GM12878 (cell line): ENCODE measurements at regions not wholly inside any gene's neighbourhood (a gene's known extent, or its start where the extent isn't known, plus 50 kb on each side); places are given as distances from the start of the nearest gene placed in this dataset.

ENCODE experiments used
- ATAC-seq: fragments of 200-7000 bp; cut with Tn5 transposase; 3 replicates; pipeline ENCODE4 v1.9.1; 2020; ENCODE audit warnings: mild to moderate bottlenecking, moderate library complexity
- BruUV-seq: library from RNA; stranded (reverse); fragments of 400-500 nt; replicated peaks from 2 replicates; lab custom pipeline; 2021; lab: Mats Ljungman, UMichigan
- CTCF ChIA-PET: fragments of 300-600 bp; sonication (Branson Sonifier 250); formaldehyde crosslinking; extraction: SDS; loops from one replicate; lab custom pipeline; 2021; ENCODE audit warnings: inconsistent platforms; lab: Yijun Ruan, JAX
- POLR2A ChIA-PET: fragments of 350-600 bp; formaldehyde crosslinking; extraction: SDS; loops from one replicate; lab custom pipeline; 2021; ENCODE audit warnings: inconsistent platforms; lab: Charles Lee
- RAD21 ChIA-PET: fragments of 300-600 bp; sonication (Branson Sonifier 250); formaldehyde crosslinking; loops from one replicate; lab custom pipeline; 2023; ENCODE audit warnings: antibody characterized with exemption; ENCODE audit not compliant: unreplicated experiment; lab: Charles Lee
- SMC1A ChIA-PET: fragments of 300-600 bp; sonication (Branson Sonifier 250); formaldehyde crosslinking; loops from one replicate; lab custom pipeline; 2023; ENCODE audit not compliant: unreplicated experiment, uncharacterized antibody; lab: Charles Lee
- DNase-seq: peaks from one replicate; pipeline ENCODE4 v3.0.0-alpha.2; 2011; ENCODE audit warnings: low read depth, low spot score
- FAIRE-seq: peaks from 3 replicates; lab custom pipeline; 2011; peaks lifted over from hg19 to GRCh38; lab: Jason Lieb, UNC
- H2AFZ ChIP-seq: 2 replicates; pipeline ENCODE4 v1.6.0; 2011; ENCODE audit warnings: low read depth, low read length, control low read depth; ENCODE audit not compliant: control insufficient read depth
- H3K27ac ChIP-seq: 2 replicates; pipeline ENCODE4 v1.5.1; 2011; ENCODE audit warnings: control low read depth; ENCODE audit not compliant: control insufficient read depth, insufficient read depth
- H3K27me3 ChIP-seq, 2 experiments: replicated peaks in 1 of 2; 2 replicates each; pipeline versions ENCODE4 v1.6.0 to v1.6.1; 2011; ENCODE audit warnings: low read length in 1 of 2; ENCODE audit not compliant: control insufficient read depth in 2 of 2, insufficient read depth in 2 of 2
- H3K36me3 ChIP-seq, 2 experiments: 2 replicates each; pipeline ENCODE4 v1.5.1; 2011; ENCODE audit warnings: low read length in 1 of 2; ENCODE audit not compliant: control insufficient read depth in 2 of 2, insufficient read depth in 2 of 2
- H3K4me1 ChIP-seq: 2 replicates; pipeline ENCODE4 v1.6.1; 2011; ENCODE audit warnings: mild to moderate bottlenecking, low read length, moderate library complexity, mixed read lengths; ENCODE audit not compliant: control insufficient read depth, insufficient read depth
- H3K4me2 ChIP-seq: 2 replicates; pipeline ENCODE4 v1.6.0; 2011; ENCODE audit warnings: control low read depth; ENCODE audit not compliant: control insufficient read depth, insufficient read depth
- H3K4me3 ChIP-seq: fragments of 200-600 bp; sonication (generic); 2 replicates; pipeline ENCODE4 v1.5.1; 2016
- H3K79me2 ChIP-seq: 2 replicates; pipeline ENCODE4 v1.6.0; 2011; ENCODE audit warnings: low read length; ENCODE audit not compliant: control insufficient read depth, insufficient read depth
- H3K9ac ChIP-seq: 2 replicates; pipeline ENCODE4 v1.8.0; 2011; ENCODE audit warnings: low read length, control low read depth, mixed read lengths; ENCODE audit not compliant: control insufficient read depth, insufficient read depth
- H3K9me3 ChIP-seq: replicated peaks from 3 replicates; pipeline ENCODE4 v1.5.1; 2011; ENCODE audit warnings: mild to moderate bottlenecking, low read length; ENCODE audit not compliant: control insufficient read depth, insufficient read depth
- H4K20me1 ChIP-seq: 2 replicates; pipeline ENCODE4 v1.6.0; 2011; ENCODE audit not compliant: control insufficient read depth, insufficient read depth
- BCLAF1 ChIP-seq: fragments of 450-650 bp; IDR thresholded peaks from 2 replicates; pipeline ENCODE4 v1.6.1; 2017; ENCODE audit warnings: antibody characterized with exemption, mild to moderate bottlenecking, moderate library complexity
- BHLHE40 ChIP-seq, 2 experiments: fragments of 450-650 bp in 1 of 2; IDR thresholded peaks; 2 replicates each; pipeline ENCODE4 v1.6.1; 2011 to 2017; ENCODE audit warnings: low read depth in 2 of 2, borderline replicate concordance in 1 of 2, improper control_type of control experiment in 1 of 2, low read length in 1 of 2, mild to moderate bottlenecking in 1 of 2
- EGR1 ChIP-seq, 2 experiments: IDR thresholded peaks; 1 replicate in 1 of 2; 2 replicates in 1 of 2; pipeline ENCODE4 v1.6.1; 2011 to 2012; ENCODE audit warnings: low read depth in 2 of 2, low read length in 2 of 2, borderline replicate concordance in 1 of 2, mild to moderate bottlenecking in 1 of 2, moderate library complexity in 1 of 2
- ETV6 ChIP-seq, 2 experiments: fragments of 450-650 bp in 1 of 2; IDR thresholded peaks in 1 of 2; conservative IDR thresholded peaks in 1 of 2; 2 replicates each; pipeline ENCODE4 v1.6.1; 2014; ENCODE audit warnings: antibody characterized with exemption in 1 of 2, borderline replicate concordance in 1 of 2, low read depth in 1 of 2, mild to moderate bottlenecking in 1 of 2, moderate library complexity in 1 of 2
- GABPA ChIP-seq: IDR thresholded peaks from 2 replicates; pipeline ENCODE4 v1.6.1; 2014; ENCODE audit warnings: antibody characterized with exemption, low read depth, mild to moderate bottlenecking, inconsistent platforms
- IKZF2 ChIP-seq, 2 experiments: fragments of 450-650 bp; IDR thresholded peaks; 2 replicates each; pipeline ENCODE4 v1.6.1; 2017; ENCODE audit warnings: mild to moderate bottlenecking in 2 of 2, moderate library complexity in 2 of 2
- NR2C2 ChIP-seq: IDR thresholded peaks from 2 replicates; pipeline ENCODE4 v1.6.1; 2011; ENCODE audit warnings: borderline replicate concordance, low read depth; ENCODE audit not compliant: control insufficient read depth, insufficient read length
- PKNOX1 ChIP-seq: fragments of 450-650 bp; IDR thresholded peaks from 2 replicates; pipeline ENCODE4 v1.6.1; 2016; ENCODE audit warnings: mild to moderate bottlenecking
- RAD21 ChIP-seq: IDR thresholded peaks from 2 replicates; pipeline ENCODE4 v1.6.1; 2011; ENCODE audit warnings: mild to moderate bottlenecking, low read depth, low read length, moderate library complexity; ENCODE audit not compliant: insufficient read depth
- RAD51 ChIP-seq: fragments of 450-650 bp; IDR thresholded peaks from 2 replicates; pipeline ENCODE4 v1.6.1; 2016; ENCODE audit warnings: moderate library complexity, mild to moderate bottlenecking, inconsistent platforms
- SMARCA5 ChIP-seq: fragments of 450-650 bp; IDR thresholded peaks from 2 replicates; pipeline ENCODE4 v1.6.1; 2017; ENCODE audit warnings: mild to moderate bottlenecking
- ZNF207 ChIP-seq: fragments of 450-650 bp; IDR thresholded peaks from 2 replicates; pipeline ENCODE4 v1.6.1; 2014; ENCODE audit warnings: antibody characterized with exemption, mild to moderate bottlenecking, borderline replicate concordance
- WGBS: methylation state at CpG from one replicate; pipeline ENCODE4 v1.1.6; 2016; ENCODE audit warnings: low lambda C conversion rate; ENCODE audit not compliant: insufficient replicate concordance, insufficient coverage; ENCODE audit errors: missing lambda C conversion rate; 5-methylcytosine and 5-hydroxymethylcytosine counted together
- in situ Hi-C: fragments of 300-500 bp; cut with MboI; formaldehyde crosslinking; loops from 9 replicates; pipeline ENCODE4 v1.14.3; 2018; ENCODE audit warnings: mixed read lengths
- intact Hi-C: fragments of 100-400 bp; cut with micrococcal nuclease; formaldehyde crosslinking; loops from one replicate; pipeline ENCODE4 v1.14.2; 2022; ENCODE audit not compliant: unreplicated experiment
- TF ChIP-seq, protein P1 (sequence below): fragments of 450-650 bp; IDR thresholded peaks from 2 replicates; pipeline ENCODE4 v1.6.1; 2016; ENCODE audit warnings: mild to moderate bottlenecking
- TF ChIP-seq, protein P2 (sequence below): IDR thresholded peaks from 2 replicates; pipeline ENCODE4 v1.6.1; 2012; ENCODE audit warnings: low read depth, low read length, improper control_type of control experiment

DNA sequence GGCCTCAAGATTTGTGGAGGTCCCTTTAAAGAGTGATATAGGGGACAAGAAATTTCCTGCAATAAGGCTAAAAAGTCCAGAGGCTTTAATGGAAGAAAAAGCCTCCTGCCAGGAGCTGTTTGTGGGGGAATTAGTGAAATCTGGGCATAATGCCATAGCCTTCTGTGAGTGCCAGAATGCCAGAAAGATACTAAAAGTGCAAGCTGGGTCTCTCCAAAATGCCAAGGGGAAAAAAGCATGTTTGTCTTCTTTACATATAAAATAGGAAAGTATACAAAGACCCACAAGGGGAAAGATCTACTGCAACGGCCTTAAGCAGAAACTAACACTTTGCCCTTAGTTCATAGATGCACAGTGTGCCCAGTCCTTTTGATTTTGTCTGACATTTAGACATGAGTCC, 647.7 kb upstream of the ZNF804A start (continued):
- no peak for TF ChIP-seq PKNOX1

DNA sequence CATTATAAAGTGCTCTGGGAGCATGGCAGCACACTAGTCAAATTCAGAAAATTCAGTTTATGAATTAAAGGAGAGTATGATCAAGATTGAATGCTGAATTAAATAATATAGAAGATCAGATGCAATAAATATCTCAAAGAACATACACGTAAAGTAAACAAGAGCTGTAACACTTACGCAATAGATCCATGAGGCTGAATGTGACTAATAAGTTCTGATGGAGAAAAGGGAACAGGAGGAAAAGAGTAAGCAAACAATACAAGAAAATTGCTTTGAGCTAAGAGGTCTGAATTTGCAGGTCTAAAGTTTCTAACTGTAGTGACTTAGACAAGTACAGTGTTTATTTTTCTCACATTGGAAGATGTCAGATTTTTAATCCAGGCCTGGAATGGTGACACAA, 646.7 kb upstream of the ZNF804A start:
- CTCF ChIA-PET = interaction anchor here (0.8 kb wide), 1 partner anchor 8 kb away, joined by 6 read pairs; no protein-coding TSS in a partner anchor
- no peak for TF ChIP-seq ETV6 (conservative IDR thresholded peaks at IDR 0.05 in 1 of 2, IDR thresholded peaks at IDR 0.05 in 1 of 2; ENCODE audit: borderline replicate concordance in 1 of 2, low read depth in 1 of 2)
- no peak for TF ChIP-seq IKZF2 (IDR thresholded peaks at IDR 0.05)
- no peak for TF ChIP-seq ZNF207
- TF ChIP-seq, protein P1, sequence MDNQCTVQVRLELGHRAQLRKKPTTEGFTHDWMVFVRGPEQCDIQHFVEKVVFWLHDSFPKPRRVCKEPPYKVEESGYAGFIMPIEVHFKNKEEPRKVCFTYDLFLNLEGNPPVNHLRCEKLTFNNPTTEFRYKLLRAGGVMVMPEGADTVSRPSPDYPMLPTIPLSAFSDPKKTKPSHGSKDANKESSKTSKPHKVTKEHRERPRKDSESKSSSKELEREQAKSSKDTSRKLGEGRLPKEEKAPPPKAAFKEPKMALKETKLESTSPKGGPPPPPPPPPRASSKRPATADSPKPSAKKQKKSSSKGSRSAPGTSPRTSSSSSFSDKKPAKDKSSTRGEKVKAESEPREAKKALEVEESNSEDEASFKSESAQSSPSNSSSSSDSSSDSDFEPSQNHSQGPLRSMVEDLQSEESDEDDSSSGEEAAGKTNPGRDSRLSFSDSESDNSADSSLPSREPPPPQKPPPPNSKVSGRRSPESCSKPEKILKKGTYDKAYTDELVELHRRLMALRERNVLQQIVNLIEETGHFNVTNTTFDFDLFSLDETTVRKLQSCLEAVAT = no peak
- no peak for TF ChIP-seq BHLHE40 (IDR thresholded peaks at IDR 0.05; ENCODE audit: borderline replicate concordance in 1 of 2, low read depth in 2 of 2, low read length in 1 of 2)
- no peak for TF ChIP-seq SMARCA5
- no peak for TF ChIP-seq GABPA
- TF ChIP-seq RAD51 = no peak
- no peak for TF ChIP-seq EGR1 (IDR thresholded peaks at IDR 0.05; ENCODE audit: borderline replicate concordance in 1 of 2, low read depth in 2 of 2, low read length in 2 of 2)
- TF ChIP-seq RAD21 = no peak
- TF ChIP-seq BCLAF1 = no peak
- TF ChIP-seq NR2C2 = no peak
- TF ChIP-seq, protein P2, sequence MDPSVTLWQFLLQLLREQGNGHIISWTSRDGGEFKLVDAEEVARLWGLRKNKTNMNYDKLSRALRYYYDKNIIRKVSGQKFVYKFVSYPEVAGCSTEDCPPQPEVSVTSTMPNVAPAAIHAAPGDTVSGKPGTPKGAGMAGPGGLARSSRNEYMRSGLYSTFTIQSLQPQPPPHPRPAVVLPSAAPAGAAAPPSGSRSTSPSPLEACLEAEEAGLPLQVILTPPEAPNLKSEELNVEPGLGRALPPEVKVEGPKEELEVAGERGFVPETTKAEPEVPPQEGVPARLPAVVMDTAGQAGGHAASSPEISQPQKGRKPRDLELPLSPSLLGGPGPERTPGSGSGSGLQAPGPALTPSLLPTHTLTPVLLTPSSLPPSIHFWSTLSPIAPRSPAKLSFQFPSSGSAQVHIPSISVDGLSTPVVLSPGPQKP = no peak

More for the DNA sequence above, 646.7 kb upstream of the ZNF804A start:
- Histone ChIP-seq H3K4me3 (no peak overlapping the region), H3K79me2 (no peaks in the 10 kb centered on the region), H3K9ac (no peak overlapping the region), H3K27ac (no peak overlapping the region), H4K20me1 (no peaks in the 10 kb centered on the region), H2AFZ (no peak overlapping the region), H3K36me3 (no peaks in the 10 kb centered on the region), H3K4me1 (no peaks in the 10 kb centered on the region), H3K27me3 (no peaks in the 10 kb centered on the region), H3K9me3 (no peaks in the 10 kb centered on the region), H3K4me2 (no peak overlapping the region)
- FAIRE-seq = no peak
- DNase-seq = no peak
- 98% methylated on average over 2 of the region's 2 CpGs for WGBS
- BruUV-seq = no TSS peak
- intact Hi-C loops = loop anchor here (1.0 kb wide), 1 partner anchor 8 kb away; no protein-coding TSS in a partner anchor
- POLR2A ChIA-PET = no interaction called here
- no peak for ATAC-seq
- in situ Hi-C loops = no loop called here
- RAD21 ChIA-PET = no interaction called here
- SMC1A ChIA-PET = no interaction called here
